H1 (cell line): ENCODE measurements at regions not wholly inside any gene's neighbourhood (a gene's known extent, or its start where the extent isn't known, plus 50 kb on each side); places are given as distances from the start of the nearest gene placed in this dataset.

Experiments used
- CTCF ChIA-PET: fragments of 300-600 bp; sonication (Branson Sonifier 250); formaldehyde crosslinking; loops from one replicate; lab custom pipeline; 2021; ENCODE audit not compliant: partially characterized antibody; lab: Charles Lee
- POLR2A ChIA-PET: fragments of 300-600 bp; sonication (Branson Sonifier 250); formaldehyde crosslinking; loops from one replicate; lab custom pipeline; 2021; ENCODE audit warnings: inconsistent platforms; ENCODE audit not compliant: partially characterized antibody; lab: Charles Lee
- DNase-seq, 2 experiments: peaks; one replicate each; pipeline versions ENCODE4 v3.0.0 to v3.0.0-alpha.2; 2010 to 2022; ENCODE audit warnings: low spot score in 2 of 2, low read depth in 1 of 2, mixed read lengths in 1 of 2
- FAIRE-seq: peaks from 2 replicates; lab custom pipeline; 2011; peaks lifted over from hg19 to GRCh38; lab: Jason Lieb, UNC
- H2AFZ ChIP-seq: 2 replicates; pipeline ENCODE4 v1.8.1; 2012; ENCODE audit warnings: low read length, inconsistent platforms
- H2AK5ac ChIP-seq: 2 replicates; pipeline ENCODE4 v1.6.1; 2013; ENCODE audit warnings: low read depth, low read length
- H2BK120ac ChIP-seq: replicated peaks from 2 replicates; pipeline ENCODE3; 2013; ENCODE audit warnings: low read depth, low read length, inconsistent platforms
- H2BK12ac ChIP-seq: 2 replicates; pipeline ENCODE4 v1.6.1; 2013; ENCODE audit warnings: low read depth, low read length
- H2BK15ac ChIP-seq: 2 replicates; pipeline ENCODE4 v1.6.1; 2013; ENCODE audit warnings: low read length
- H2BK20ac ChIP-seq: 2 replicates; pipeline ENCODE4 v1.6.1; 2013; ENCODE audit warnings: low read length
- H2BK5ac ChIP-seq: 2 replicates; pipeline ENCODE4 v1.6.1; 2013; ENCODE audit warnings: low read depth, low read length
- H3K14ac ChIP-seq: 2 replicates; pipeline ENCODE4 v1.6.1; 2013; ENCODE audit warnings: inconsistent platforms; ENCODE audit not compliant: insufficient read length
- H3K18ac ChIP-seq: 2 replicates; pipeline ENCODE4 v1.6.1; 2013; ENCODE audit warnings: low read length; ENCODE audit errors: extremely low read depth
- H3K23ac ChIP-seq: 2 replicates; pipeline ENCODE4 v1.6.1; 2013; ENCODE audit warnings: inconsistent platforms; ENCODE audit not compliant: insufficient read length
- H3K23me2 ChIP-seq: 2 replicates; pipeline ENCODE4 v1.6.1; 2013; ENCODE audit warnings: low read depth, low read length
- H3K27ac ChIP-seq: 2 replicates; pipeline ENCODE4 v1.6.1; 2011; ENCODE audit warnings: low read depth, low read length, inconsistent platforms
- H3K27me3 ChIP-seq, 4 experiments: replicated peaks in 1 of 4; 1 replicate in 1 of 4; 2 replicates in 3 of 4; pipeline versions ENCODE4 v1.6.1 to v1.8.1; 2011 to 2013; ENCODE audit warnings: low read length in 3 of 4, mild to moderate bottlenecking in 3 of 4, inconsistent platforms in 2 of 4, mixed read lengths in 2 of 4, moderate library complexity in 1 of 4; ENCODE audit not compliant: control insufficient read depth in 3 of 4, insufficient read depth in 3 of 4; ENCODE audit errors: extremely low read depth in 1 of 4
- H3K36me3 ChIP-seq, 4 experiments: 2 replicates each; pipeline versions ENCODE4 v1.6.1 to v1.8.1; 2011 to 2013; ENCODE audit warnings: mild to moderate bottlenecking in 4 of 4, low read length in 3 of 4, moderate library complexity in 2 of 4, control low read depth in 1 of 4, inconsistent platforms in 1 of 4; ENCODE audit not compliant: insufficient read depth in 4 of 4, control insufficient read depth in 2 of 4
- H3K4ac ChIP-seq: replicated peaks from 2 replicates; pipeline ENCODE3; 2013; ENCODE audit warnings: low read length, low read depth, mixed read lengths, inconsistent platforms; ENCODE audit not compliant: insufficient read length
- H3K4me1 ChIP-seq, 4 experiments: replicated peaks in 1 of 4; 1 replicate in 1 of 4; 2 replicates in 3 of 4; pipeline versions ENCODE4 v1.6.1 to v1.8.1; 2011 to 2013; ENCODE audit warnings: low read length in 3 of 4, inconsistent platforms in 2 of 4, mixed read lengths in 1 of 4; ENCODE audit not compliant: insufficient read depth in 4 of 4, control insufficient read depth in 3 of 4
- H3K4me2 ChIP-seq, 2 experiments: 2 replicates each; pipeline versions ENCODE4 v1.6.1 to v1.8.1; 2011 to 2013; ENCODE audit warnings: low read depth in 2 of 2, low read length in 2 of 2, control low read depth in 1 of 2, inconsistent platforms in 1 of 2, mild to moderate bottlenecking in 1 of 2; ENCODE audit not compliant: insufficient read depth in 1 of 2
- H3K4me3 ChIP-seq, 4 experiments: fragments of 200-600, 300-600 bp in 1 of 4; sonication (generic), shearing (Covaris generic), sonication (Bioruptor Twin) in 1 of 4; 2 replicates each; pipeline versions ENCODE4 v1.5.1 to v1.8.1; 2011 to 2016; ENCODE audit warnings: low read length in 4 of 4, low read depth in 3 of 4, control low read depth in 2 of 4, inconsistent platforms in 2 of 4, mild to moderate bottlenecking in 2 of 4, mixed read lengths in 1 of 4, moderate library complexity in 1 of 4; ENCODE audit not compliant: insufficient read depth in 2 of 4; ENCODE audit errors: extremely low read depth in 1 of 4
- H3K56ac ChIP-seq: replicated peaks from 2 replicates; pipeline ENCODE3; 2013; ENCODE audit warnings: low read depth, mild to moderate bottlenecking, mixed read lengths, low read length, inconsistent platforms; ENCODE audit not compliant: insufficient read length
- H3K79me1 ChIP-seq: 2 replicates; pipeline ENCODE4 v1.6.1; 2013; ENCODE audit warnings: low read depth, low read length, control low read depth
- H3K79me2 ChIP-seq, 2 experiments: 2 replicates each; pipeline versions ENCODE4 v1.6.1 to v1.8.1; 2012 to 2013; ENCODE audit warnings: low read length in 2 of 2, mild to moderate bottlenecking in 2 of 2, inconsistent platforms in 1 of 2; ENCODE audit not compliant: insufficient read depth in 2 of 2, control insufficient read depth in 1 of 2
- H3K9ac ChIP-seq, 4 experiments: replicated peaks in 1 of 4; 1 replicate in 1 of 4; 2 replicates in 3 of 4; pipeline versions ENCODE4 v1.6.1 to v1.8.1; 2011 to 2013; ENCODE audit warnings: low read depth in 3 of 4, low read length in 3 of 4, control low read depth in 2 of 4, mild to moderate bottlenecking in 2 of 4, moderate library complexity in 2 of 4, inconsistent platforms in 1 of 4; ENCODE audit errors: extremely low read depth in 1 of 4
- H3K9me3 ChIP-seq, 2 experiments: 2 replicates each; pipeline versions ENCODE4 v1.6.1 to v1.8.1; 2012 to 2013; ENCODE audit warnings: mild to moderate bottlenecking in 2 of 2, moderate library complexity in 2 of 2, control low read depth in 1 of 2, inconsistent platforms in 1 of 2, low read depth in 1 of 2, low read length in 1 of 2, mixed read lengths in 1 of 2; ENCODE audit not compliant: insufficient read depth in 2 of 2
- H4K20me1 ChIP-seq, 2 experiments: replicated peaks in 1 of 2; 2 replicates each; pipeline versions ENCODE3 to v1.8.1; 2011 to 2013; ENCODE audit warnings: inconsistent platforms in 2 of 2, low read length in 2 of 2, mild to moderate bottlenecking in 1 of 2; ENCODE audit not compliant: insufficient read depth in 2 of 2, control insufficient read depth in 1 of 2
- H4K5ac ChIP-seq: 2 replicates; pipeline ENCODE4 v1.6.1; 2013; ENCODE audit warnings: low read length, low read depth, mixed read lengths, inconsistent platforms; ENCODE audit not compliant: insufficient read length
- H4K8ac ChIP-seq: 2 replicates; pipeline ENCODE4 v1.8.0; 2013; ENCODE audit warnings: mild to moderate bottlenecking, moderate library complexity, low read length, inconsistent platforms; ENCODE audit not compliant: insufficient read depth; ENCODE audit errors: extremely low read depth
- H4K91ac ChIP-seq: replicated peaks from 2 replicates; pipeline ENCODE3; 2013; ENCODE audit warnings: low read length, mixed read lengths, inconsistent platforms; ENCODE audit not compliant: insufficient read length
- FOSL1 ChIP-seq: IDR thresholded peaks from 2 replicates; pipeline ENCODE4 v1.6.1; 2011; ENCODE audit warnings: mild to moderate bottlenecking, low read depth, low read length, moderate library complexity; ENCODE audit not compliant: insufficient read depth
- TBP ChIP-seq: IDR thresholded peaks from 2 replicates; pipeline ENCODE4 v1.6.1; 2011; ENCODE audit warnings: low read depth, low read length, improper control_type of control experiment
- WGBS, 2 experiments: shearing (Covaris generic) in 1 of 2; methylation state at CpG; one replicate each; pipeline versions ENCODE4 v1.1.6 to v1.1.7; 2013 to 2015; ENCODE audit warnings: low lambda C conversion rate in 2 of 2, mixed read lengths in 2 of 2, inconsistent platforms in 1 of 2, low coverage in 1 of 2, missing lambda C conversion rate in 1 of 2; ENCODE audit not compliant: insufficient replicate concordance in 2 of 2, insufficient coverage in 1 of 2, insufficient read length in 1 of 2; ENCODE audit errors: extremely low coverage in 1 of 2, missing lambda C conversion rate in 1 of 2; 5-methylcytosine and 5-hydroxymethylcytosine counted together

DNA sequence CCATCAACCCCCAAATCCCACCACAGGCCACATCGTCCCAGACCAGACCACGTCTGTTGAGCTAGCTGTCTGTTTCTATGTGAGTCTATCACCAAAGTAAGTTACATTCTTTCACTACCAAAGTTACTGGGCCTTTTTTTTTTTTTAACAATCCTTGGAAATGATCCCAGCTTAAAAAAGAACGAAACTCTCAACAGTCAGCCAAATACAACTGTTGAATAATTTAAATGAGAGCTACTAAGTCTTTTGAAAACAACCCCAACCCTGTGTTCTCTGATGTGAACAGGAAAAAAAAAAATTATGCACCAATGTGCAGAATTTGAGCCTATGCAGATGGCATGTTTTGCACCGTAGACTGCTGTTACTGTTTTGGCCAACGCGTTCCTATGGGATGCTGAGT, 134.0 kb upstream of the ETS2 start:
- Histone ChIP-seq H2BK20ac (no peak overlapping the region), H3K79me2 (no peaks in the 10 kb centered on the region), H3K18ac (no peak overlapping the region), H4K5ac (no peak overlapping the region), H2BK12ac (no peak overlapping the region), H3K27me3 (no peaks in the 10 kb centered on the region; a peak in 1 of 7 replicates), H3K4ac (no peak overlapping the region), H3K9me3 (no peaks in the 10 kb centered on the region), H3K23me2 (no peaks in the 10 kb centered on the region; the same call in 1 of the 2 replicates), H2AFZ (no peak overlapping the region), H3K4me2 (no peak overlapping the region), H4K20me1 (no peaks in the 10 kb centered on the region), H3K23ac (no peak overlapping the region), H3K79me1 (no peaks in the 10 kb centered on the region), H3K4me3 (no peak overlapping the region), H3K56ac (no peak overlapping the region), H3K4me1 (peaks cover 0 to 3% (median 0%) of the 10 kb centered on the region in 4 experiments; a peak in 1 of 7 replicates), H3K9ac (no peak overlapping the region), H4K91ac (no peak overlapping the region), H3K36me3 (no peaks in the 10 kb centered on the region), H2BK120ac (no peak overlapping the region), H2BK5ac (no peak overlapping the region), H2AK5ac (no peak overlapping the region), H3K14ac (no peak overlapping the region), H2BK15ac (no peak overlapping the region), H3K27ac (no peak overlapping the region), H4K8ac (no peak overlapping the region)
- ChIA-PET CTCF (interaction anchor here (0.8 to 1.0 kb wide), 5 partner anchors 16 to 204 kb away, joined by 3 to 6 read pairs (median 3); no protein-coding TSS in a partner anchor), POLR2A (no interaction called here)
- 96% methylated on average over 6 of the region's 6 CpGs; no CpG with 5 or more reads in 1 of the 2 experiments for WGBS, 2 experiments
- FAIRE-seq (no peak), DNase-seq (no peak)
- no peak for TF ChIP-seq FOSL1
- TF ChIP-seq TBP, result no peak
